GM06990 (cell line): ENCODE measurements at regions not wholly inside any gene's neighbourhood (a gene's known extent, or its start where the extent isn't known, plus 50 kb on each side); places are given as distances from the start of the nearest gene placed in this dataset.

Experiments
- DNase-seq: peaks from one replicate; pipeline ENCODE4 v3.0.0-alpha.2; 2011; ENCODE audit not compliant: insufficient read length; ENCODE audit errors: extremely low read depth
- H3K27me3 ChIP-seq: replicated peaks from 2 replicates; pipeline ENCODE4 v1.6.0; 2011; ENCODE audit warnings: low read length; ENCODE audit not compliant: control insufficient read depth, insufficient read depth
- H3K36me3 ChIP-seq: 2 replicates; pipeline ENCODE4 v1.5.1; 2011; ENCODE audit warnings: low read length; ENCODE audit not compliant: control insufficient read depth, insufficient read depth
- H3K4me3 ChIP-seq: replicated peaks from 2 replicates; pipeline ENCODE4 v1.5.1; 2011; ENCODE audit warnings: low read depth, mild to moderate bottlenecking, control low read depth, low read length
- CTCF ChIP-seq: IDR thresholded peaks from 2 replicates; pipeline ENCODE4 v1.5.1; 2011; ENCODE audit warnings: low read length, control low read depth, mild to moderate bottlenecking, inconsistent platforms; ENCODE audit not compliant: insufficient read depth, poor library complexity, severe bottlenecking

GRCh38 chr9:81474125-81474524, 215.2 kb downstream of the TLE1 start:
- Histone ChIP-seq H3K27me3 (no peaks in the 10 kb centered on the region), H3K36me3 (no peaks in the 10 kb centered on the region), H3K4me3 (no peak overlapping the region)
- no peak for TF ChIP-seq CTCF
- DNase-seq = no peak

- no peaks in the 10 kb centered on the region for H3K36me3 ChIP-seq
- DNase-seq = no peak
- no peak overlapping the region for H3K4me3 ChIP-seq
- H3K27me3 ChIP-seq = no peaks in the 10 kb centered on the region
- TF ChIP-seq CTCF = no peak
Measured at GRCh38 chr9:81473708-81474107, 215.6 kb downstream of the TLE1 start.

GRCh38 chr9:81473206-81473605, 216.1 kb downstream of the TLE1 start:
- no peak for DNase-seq
- no peak for TF ChIP-seq CTCF
- Histone ChIP-seq H3K36me3 (no peaks in the 10 kb centered on the region), H3K27me3 (no peaks in the 10 kb centered on the region), H3K4me3 (no peak overlapping the region)

- H3K36me3 ChIP-seq = no peaks in the 10 kb centered on the region
- no peaks in the 10 kb centered on the region for H3K27me3 ChIP-seq
- no peak for DNase-seq
- H3K4me3 ChIP-seq = no peak overlapping the region
- TF ChIP-seq CTCF = no peak
Measured at GRCh38 chr9:81472701-81473100, 216.6 kb downstream of the TLE1 start.

- TF ChIP-seq CTCF = no peak
- DNase-seq = no peak
- no peak overlapping the region for H3K4me3 ChIP-seq
- H3K27me3 ChIP-seq = no peaks in the 10 kb centered on the region
- H3K36me3 ChIP-seq = no peaks in the 10 kb centered on the region
Measured at GRCh38 chr9:81470864-81471263, 218.5 kb downstream of the TLE1 start.

GRCh38 chr9:81468084-81468595, 221.2 kb downstream of the TLE1 start:
- TF ChIP-seq CTCF = no peak
- Histone ChIP-seq H3K36me3 (no peaks in the 10 kb centered on the region), H3K27me3 (no peaks in the 10 kb centered on the region), H3K4me3 (no peak overlapping the region)
- DNase-seq = no peak
